Smooth muscle cell (in vitro differentiated cells): ENCODE measurements at regions not wholly inside any gene's neighbourhood (a gene's known extent, or its start where the extent isn't known, plus 50 kb on each side); places are given as distances from the start of the nearest gene placed in this dataset.

Experiments
- DNase-seq: peaks from one replicate; lab custom pipeline; 2025; ENCODE audit not compliant: unreplicated experiment; lab: John Stamatoyannopoulos, UW
- H2AFZ ChIP-seq: fragments of 200-600 bp; sonication (generic); 2 replicates; pipeline ENCODE4 v1.6.0; 2016; ENCODE audit warnings: antibody characterized with exemption, low read depth, mild to moderate bottlenecking
- H3F3A ChIP-seq: fragments of 200-600 bp; sonication (generic); 2 replicates; pipeline ENCODE4 v1.6.0; 2017; ENCODE audit warnings: antibody characterized with exemption, low read depth
- H3K27ac ChIP-seq: fragments of 200-600 bp; sonication (generic); 2 replicates; pipeline ENCODE4 v1.5.1; 2016; ENCODE audit warnings: low read depth, mild to moderate bottlenecking
- H3K27me3 ChIP-seq: fragments of 200-600 bp; sonication (generic); 2 replicates; pipeline ENCODE4 v1.6.1; 2016; ENCODE audit warnings: low read depth, mild to moderate bottlenecking
- H3K36me3 ChIP-seq: fragments of 200-600 bp; sonication (generic); 2 replicates; pipeline ENCODE4 v1.5.1; 2016; ENCODE audit warnings: low read depth
- H3K4me1 ChIP-seq: fragments of 200-600 bp; sonication (generic); 2 replicates; pipeline ENCODE4 v1.5.1; 2016; ENCODE audit warnings: low read depth
- H3K4me2 ChIP-seq: fragments of 200-600 bp; sonication (generic); 2 replicates; pipeline ENCODE4 v1.6.0; 2016; ENCODE audit warnings: mild to moderate bottlenecking
- H3K4me3 ChIP-seq: fragments of 200-600 bp; sonication (generic); 2 replicates; pipeline ENCODE4 v1.5.1; 2016; ENCODE audit warnings: mild to moderate bottlenecking
- H3K79me2 ChIP-seq: fragments of 200-600 bp; sonication (generic); 2 replicates; pipeline ENCODE4 v1.6.0; 2016; ENCODE audit warnings: low read depth, mild to moderate bottlenecking
- H3K9ac ChIP-seq: fragments of 200-600 bp; sonication (generic); 2 replicates; pipeline ENCODE4 v1.6.0; 2016; ENCODE audit warnings: low read depth
- H3K9me3 ChIP-seq: fragments of 200-600 bp; sonication (generic); replicated peaks from 2 replicates; pipeline ENCODE4 v1.5.1; 2016; ENCODE audit warnings: low read depth
- H4K20me1 ChIP-seq: fragments of 200-600 bp; sonication (generic); 2 replicates; pipeline ENCODE4 v1.6.0; 2016; ENCODE audit warnings: low read depth
- WGBS: methylation state at CpG from one replicate; pipeline ENCODE4 v1.1.7; 2016; ENCODE audit warnings: low lambda C conversion rate; 5-methylcytosine and 5-hydroxymethylcytosine counted together
- TF ChIP-seq, protein P1 (sequence below): fragments of 200-600 bp; sonication (generic); IDR thresholded peaks from 2 replicates; pipeline ENCODE4 v1.5.1; 2017; ENCODE audit warnings: borderline replicate concordance, mild to moderate bottlenecking, antibody characterized with exemption; ENCODE audit not compliant: insufficient read depth, poor library complexity, severe bottlenecking

DNA sequence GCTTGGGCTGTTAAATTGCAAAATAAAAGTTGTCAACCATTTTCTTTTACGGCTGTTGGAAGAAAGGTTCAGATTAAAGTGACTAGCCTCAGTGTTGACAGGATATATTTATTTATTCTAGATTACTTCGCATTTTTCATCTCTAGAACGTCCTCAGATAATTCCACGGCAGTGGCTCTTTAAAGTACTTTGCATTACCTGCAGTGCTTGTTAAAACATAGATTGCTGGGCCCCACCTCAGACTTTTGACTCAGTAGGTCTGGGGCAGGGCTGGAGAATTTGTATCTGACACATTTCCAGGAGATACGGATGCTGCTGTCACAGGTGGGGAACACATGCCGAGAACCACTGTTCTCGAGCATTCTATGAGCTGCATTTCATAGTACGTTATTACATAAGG lies 292.7 kb downstream of the EDEM1 start:
- Histone ChIP-seq H3K27ac (no peak overlapping the region), H3K9ac (no peak overlapping the region), H3K9me3 (no peaks in the 10 kb centered on the region), H3K36me3 (no peaks in the 10 kb centered on the region), H3K79me2 (no peaks in the 10 kb centered on the region), H3K4me2 (no peak overlapping the region), H2AFZ (no peak overlapping the region), H3K27me3 (no peaks in the 10 kb centered on the region), H4K20me1 (no peaks in the 10 kb centered on the region), H3K4me1 (no peaks in the 10 kb centered on the region), H3K4me3 (no peak overlapping the region), H3F3A (no peaks in the 10 kb centered on the region)
- 91% methylated on average over 8 of the region's 8 CpGs for WGBS
- TF ChIP-seq, protein P1, sequence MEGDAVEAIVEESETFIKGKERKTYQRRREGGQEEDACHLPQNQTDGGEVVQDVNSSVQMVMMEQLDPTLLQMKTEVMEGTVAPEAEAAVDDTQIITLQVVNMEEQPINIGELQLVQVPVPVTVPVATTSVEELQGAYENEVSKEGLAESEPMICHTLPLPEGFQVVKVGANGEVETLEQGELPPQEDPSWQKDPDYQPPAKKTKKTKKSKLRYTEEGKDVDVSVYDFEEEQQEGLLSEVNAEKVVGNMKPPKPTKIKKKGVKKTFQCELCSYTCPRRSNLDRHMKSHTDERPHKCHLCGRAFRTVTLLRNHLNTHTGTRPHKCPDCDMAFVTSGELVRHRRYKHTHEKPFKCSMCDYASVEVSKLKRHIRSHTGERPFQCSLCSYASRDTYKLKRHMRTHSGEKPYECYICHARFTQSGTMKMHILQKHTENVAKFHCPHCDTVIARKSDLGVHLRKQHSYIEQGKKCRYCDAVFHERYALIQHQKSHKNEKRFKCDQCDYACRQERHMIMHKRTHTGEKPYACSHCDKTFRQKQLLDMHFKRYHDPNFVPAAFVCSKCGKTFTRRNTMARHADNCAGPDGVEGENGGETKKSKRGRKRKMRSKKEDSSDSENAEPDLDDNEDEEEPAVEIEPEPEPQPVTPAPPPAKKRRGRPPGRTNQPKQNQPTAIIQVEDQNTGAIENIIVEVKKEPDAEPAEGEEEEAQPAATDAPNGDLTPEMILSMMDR, result no peak
- no peak for DNase-seq

DNA sequence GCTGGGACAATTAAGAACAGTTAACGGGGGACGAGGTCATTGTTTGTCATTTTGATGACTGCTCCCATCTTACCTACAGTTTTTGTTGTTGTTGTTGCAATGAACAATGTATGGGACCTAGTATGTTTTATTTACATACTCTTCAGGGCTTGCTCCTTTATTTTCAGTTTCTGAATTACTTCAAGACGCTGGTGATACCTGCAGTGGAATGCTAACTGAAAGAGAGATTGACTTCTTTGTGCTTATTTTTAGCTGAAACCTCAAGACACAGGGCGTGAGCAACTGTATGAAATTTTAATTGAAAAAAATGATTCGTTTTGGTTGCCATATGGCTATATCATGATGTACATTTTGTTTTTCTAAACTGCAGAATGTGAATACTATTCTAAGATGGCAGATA lies 297.9 kb downstream of the EDEM1 start:
- no peaks in the 10 kb centered on the region for H3K36me3 ChIP-seq
- H3K4me2 ChIP-seq, result no peak overlapping the region
- no peak overlapping the region for H3K4me3 ChIP-seq
- H3K4me1 ChIP-seq, result no peaks in the 10 kb centered on the region
- no peak for DNase-seq
- no peak overlapping the region for H2AFZ ChIP-seq
- TF ChIP-seq, protein P1, result no peak
- H4K20me1 ChIP-seq, result no peaks in the 10 kb centered on the region
- 82% methylated on average over 5 of the region's 5 CpGs for WGBS
- no peaks in the 10 kb centered on the region for H3K27me3 ChIP-seq
- no peak overlapping the region for H3K27ac ChIP-seq
- no peak overlapping the region for H3K9ac ChIP-seq
- no peaks in the 10 kb centered on the region for H3K79me2 ChIP-seq
- H3K9me3 ChIP-seq, result no peaks in the 10 kb centered on the region
- no peaks in the 10 kb centered on the region for H3F3A ChIP-seq

DNA sequence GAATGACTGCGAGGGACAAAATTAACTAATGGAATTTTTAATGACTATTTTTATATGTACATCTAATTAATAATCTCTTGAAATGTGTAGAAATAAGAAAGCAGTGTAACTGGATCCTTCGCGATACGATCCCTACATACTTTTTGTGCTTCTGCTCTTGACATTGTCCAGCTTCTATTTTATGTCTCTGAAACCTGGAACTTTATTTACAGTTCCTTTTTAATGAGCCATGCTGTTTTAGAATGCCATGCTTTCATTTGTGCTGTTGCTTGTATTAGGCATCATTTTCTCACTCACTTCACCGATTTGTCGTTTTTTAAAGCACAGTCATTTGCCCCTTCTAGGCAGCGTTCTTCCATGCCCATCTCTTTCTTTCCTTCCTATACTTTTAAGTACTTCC lies 301.3 kb downstream of the EDEM1 start:
- Histone ChIP-seq H3K9me3 (no peaks in the 10 kb centered on the region), H3K4me2 (no peak overlapping the region), H3K27me3 (no peaks in the 10 kb centered on the region), H3K79me2 (no peaks in the 10 kb centered on the region), H2AFZ (no peak overlapping the region), H3K4me1 (no peaks in the 10 kb centered on the region), H3F3A (no peaks in the 10 kb centered on the region), H3K4me3 (no peak overlapping the region), H3K27ac (no peak overlapping the region), H3K36me3 (no peaks in the 10 kb centered on the region), H3K9ac (no peak overlapping the region), H4K20me1 (no peaks in the 10 kb centered on the region)
- no peak for DNase-seq
- TF ChIP-seq, protein P1, result no peak
- WGBS, result 92% methylated on average over 7 of the region's 7 CpGs

- H2AFZ ChIP-seq, result no peak overlapping the region
- H4K20me1 ChIP-seq, result no peaks in the 10 kb centered on the region
- H3K9ac ChIP-seq, result no peak overlapping the region
- no peaks in the 10 kb centered on the region for H3K36me3 ChIP-seq
- no peak overlapping the region for H3K4me2 ChIP-seq
- 91% methylated on average over 3 of the region's 3 CpGs for WGBS
- H3K4me1 ChIP-seq, result no peaks in the 10 kb centered on the region
- no peaks in the 10 kb centered on the region for H3K79me2 ChIP-seq
- H3K27ac ChIP-seq, result no peak overlapping the region
- H3K9me3 ChIP-seq, result no peaks in the 10 kb centered on the region
- no peaks in the 10 kb centered on the region for H3K27me3 ChIP-seq
- H3K4me3 ChIP-seq, result no peak overlapping the region
- no peaks in the 10 kb centered on the region for H3F3A ChIP-seq
- TF ChIP-seq, protein P1, result no peak
- no peak for DNase-seq
Measured at GRCh38 chr3:5489536-5489935, 302.0 kb downstream of the EDEM1 start.
